Neural progenitor cell (in vitro differentiated cells): ENCODE measurements at regions not wholly inside any gene's neighbourhood (a gene's known extent, or its start where the extent isn't known, plus 50 kb on each side); places are given as distances from the start of the nearest gene placed in this dataset.

Source experiments
- EZH2 ChIP-seq: fragments of 200-600 bp; sonication (generic); IDR thresholded peaks from 2 replicates; pipeline ENCODE4 v1.6.1; 2017; ENCODE audit warnings: antibody characterized with exemption, mild to moderate bottlenecking, moderate library complexity
- EZH2phosphoT487 ChIP-seq: fragments of 200-600 bp; sonication (generic); IDR thresholded peaks from 2 replicates; pipeline ENCODE4 v1.6.1; 2017; ENCODE audit warnings: antibody characterized with exemption
- TF ChIP-seq, protein P1 (sequence below): fragments of 200-600 bp; sonication (generic); IDR thresholded peaks from 2 replicates; pipeline ENCODE4 v1.5.1; 2017; ENCODE audit warnings: antibody characterized with exemption, mild to moderate bottlenecking

- TF ChIP-seq, protein P1, sequence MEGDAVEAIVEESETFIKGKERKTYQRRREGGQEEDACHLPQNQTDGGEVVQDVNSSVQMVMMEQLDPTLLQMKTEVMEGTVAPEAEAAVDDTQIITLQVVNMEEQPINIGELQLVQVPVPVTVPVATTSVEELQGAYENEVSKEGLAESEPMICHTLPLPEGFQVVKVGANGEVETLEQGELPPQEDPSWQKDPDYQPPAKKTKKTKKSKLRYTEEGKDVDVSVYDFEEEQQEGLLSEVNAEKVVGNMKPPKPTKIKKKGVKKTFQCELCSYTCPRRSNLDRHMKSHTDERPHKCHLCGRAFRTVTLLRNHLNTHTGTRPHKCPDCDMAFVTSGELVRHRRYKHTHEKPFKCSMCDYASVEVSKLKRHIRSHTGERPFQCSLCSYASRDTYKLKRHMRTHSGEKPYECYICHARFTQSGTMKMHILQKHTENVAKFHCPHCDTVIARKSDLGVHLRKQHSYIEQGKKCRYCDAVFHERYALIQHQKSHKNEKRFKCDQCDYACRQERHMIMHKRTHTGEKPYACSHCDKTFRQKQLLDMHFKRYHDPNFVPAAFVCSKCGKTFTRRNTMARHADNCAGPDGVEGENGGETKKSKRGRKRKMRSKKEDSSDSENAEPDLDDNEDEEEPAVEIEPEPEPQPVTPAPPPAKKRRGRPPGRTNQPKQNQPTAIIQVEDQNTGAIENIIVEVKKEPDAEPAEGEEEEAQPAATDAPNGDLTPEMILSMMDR, result no peak
- TF ChIP-seq EZH2, result no peak
- no peak for TF ChIP-seq EZH2phosphoT487
Measured at GRCh38 chr7:106523482-106523881, 137.5 kb downstream of the CCDC71L start.
